WERI-Rb-1 (cell line): ENCODE measurements at regions not wholly inside any gene's neighbourhood (a gene's known extent, or its start where the extent isn't known, plus 50 kb on each side); places are given as distances from the start of the nearest gene placed in this dataset.

ENCODE experiments used
- DNase-seq: peaks from one replicate; pipeline ENCODE4 v3.0.0-alpha.2; 2020
- H3K27ac ChIP-seq: fragments of 250-450 bp; sonication (Bioruptor Pico); 2 replicates; pipeline ENCODE4 v1.5.1; 2020; ENCODE audit warnings: mild to moderate bottlenecking, moderate library complexity
- H3K27me3 ChIP-seq: fragments of 250-450 bp; sonication (Bioruptor Pico); 2 replicates; pipeline ENCODE4 v1.5.1; 2021; ENCODE audit warnings: mild to moderate bottlenecking, low read depth, moderate library complexity; ENCODE audit not compliant: insufficient read depth, severe bottlenecking
- H3K36me3 ChIP-seq: fragments of 250-450 bp; sonication (Bioruptor Pico); 2 replicates; pipeline ENCODE4 v1.5.1; 2020; ENCODE audit warnings: mild to moderate bottlenecking, moderate library complexity
- H3K4me3 ChIP-seq: 2 replicates; pipeline ENCODE4 v1.5.1; 2011; ENCODE audit warnings: low read depth, mild to moderate bottlenecking, control low read depth, low read length
- H3K9me3 ChIP-seq: fragments of 250-450 bp; sonication (Bioruptor Pico); 2 replicates; pipeline ENCODE4 v1.5.1; 2021; ENCODE audit warnings: mild to moderate bottlenecking, moderate library complexity; ENCODE audit not compliant: severe bottlenecking
- TF ChIP-seq, protein P1 (sequence below): IDR thresholded peaks from 2 replicates; pipeline ENCODE4 v1.5.1; 2011; ENCODE audit warnings: low read depth, mild to moderate bottlenecking, control low read depth, inconsistent platforms, low read length

GRCh38 chr2:236964291-236964690 lies 121.4 kb upstream of the COPS8 start:
- no peaks in the 10 kb centered on the region for H3K27me3 ChIP-seq
- no peaks in the 10 kb centered on the region for H3K36me3 ChIP-seq
- TF ChIP-seq, protein P1, sequence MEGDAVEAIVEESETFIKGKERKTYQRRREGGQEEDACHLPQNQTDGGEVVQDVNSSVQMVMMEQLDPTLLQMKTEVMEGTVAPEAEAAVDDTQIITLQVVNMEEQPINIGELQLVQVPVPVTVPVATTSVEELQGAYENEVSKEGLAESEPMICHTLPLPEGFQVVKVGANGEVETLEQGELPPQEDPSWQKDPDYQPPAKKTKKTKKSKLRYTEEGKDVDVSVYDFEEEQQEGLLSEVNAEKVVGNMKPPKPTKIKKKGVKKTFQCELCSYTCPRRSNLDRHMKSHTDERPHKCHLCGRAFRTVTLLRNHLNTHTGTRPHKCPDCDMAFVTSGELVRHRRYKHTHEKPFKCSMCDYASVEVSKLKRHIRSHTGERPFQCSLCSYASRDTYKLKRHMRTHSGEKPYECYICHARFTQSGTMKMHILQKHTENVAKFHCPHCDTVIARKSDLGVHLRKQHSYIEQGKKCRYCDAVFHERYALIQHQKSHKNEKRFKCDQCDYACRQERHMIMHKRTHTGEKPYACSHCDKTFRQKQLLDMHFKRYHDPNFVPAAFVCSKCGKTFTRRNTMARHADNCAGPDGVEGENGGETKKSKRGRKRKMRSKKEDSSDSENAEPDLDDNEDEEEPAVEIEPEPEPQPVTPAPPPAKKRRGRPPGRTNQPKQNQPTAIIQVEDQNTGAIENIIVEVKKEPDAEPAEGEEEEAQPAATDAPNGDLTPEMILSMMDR = no peak
- no peaks in the 10 kb centered on the region for H3K9me3 ChIP-seq
- no peak overlapping the region for H3K27ac ChIP-seq
- no peak for DNase-seq
- H3K4me3 ChIP-seq = no peak overlapping the region

GRCh38 chr2:236965021-236965840 lies 120.5 kb upstream of the COPS8 start:
- H3K4me3 ChIP-seq = no peak overlapping the region
- no peaks in the 10 kb centered on the region for H3K9me3 ChIP-seq
- no peaks in the 10 kb centered on the region for H3K36me3 ChIP-seq
- no peak overlapping the region for H3K27ac ChIP-seq
- no peaks in the 10 kb centered on the region for H3K27me3 ChIP-seq
- DNase-seq = no peak
- TF ChIP-seq, protein P1 = no peak

DNA sequence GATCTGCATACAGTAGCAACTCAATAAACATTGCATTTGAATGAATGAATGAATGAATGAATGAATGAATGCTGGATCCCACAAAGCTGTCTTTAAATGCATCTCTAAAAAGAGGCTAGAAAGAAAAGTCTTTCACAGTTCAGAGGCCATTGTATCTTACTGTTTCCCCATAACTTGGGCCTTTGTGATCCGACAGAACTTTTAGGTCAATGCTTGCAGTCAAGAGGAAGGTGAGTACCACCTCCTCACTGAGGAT lies 119.9 kb upstream of the COPS8 start:
- Histone ChIP-seq H3K9me3 (no peaks in the 10 kb centered on the region), H3K36me3 (no peaks in the 10 kb centered on the region), H3K4me3 (no peak overlapping the region), H3K27me3 (no peaks in the 10 kb centered on the region), H3K27ac (no peak overlapping the region)
- TF ChIP-seq, protein P1 = no peak
- DNase-seq = no peak

DNA sequence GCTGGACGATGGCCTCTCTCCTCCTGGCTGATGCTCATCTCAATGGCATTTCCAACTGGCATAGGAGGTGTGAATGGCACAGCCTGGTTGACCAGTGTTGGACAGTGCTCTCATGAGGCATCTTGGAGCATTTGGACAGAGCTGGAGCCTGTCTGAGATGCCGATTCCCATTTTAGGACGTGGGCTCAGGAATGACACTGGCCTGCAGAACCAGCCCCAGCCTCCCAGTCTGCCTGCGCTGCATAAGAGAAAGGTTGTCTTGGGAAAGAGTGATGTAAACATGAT lies 118.2 kb upstream of the COPS8 start:
- no peaks in the 10 kb centered on the region for H3K36me3 ChIP-seq
- no peak overlapping the region for H3K27ac ChIP-seq
- H3K4me3 ChIP-seq = no peak overlapping the region
- H3K27me3 ChIP-seq = no peaks in the 10 kb centered on the region
- TF ChIP-seq, protein P1 = no peak
- no peak for DNase-seq
- no peaks in the 10 kb centered on the region for H3K9me3 ChIP-seq

DNA sequence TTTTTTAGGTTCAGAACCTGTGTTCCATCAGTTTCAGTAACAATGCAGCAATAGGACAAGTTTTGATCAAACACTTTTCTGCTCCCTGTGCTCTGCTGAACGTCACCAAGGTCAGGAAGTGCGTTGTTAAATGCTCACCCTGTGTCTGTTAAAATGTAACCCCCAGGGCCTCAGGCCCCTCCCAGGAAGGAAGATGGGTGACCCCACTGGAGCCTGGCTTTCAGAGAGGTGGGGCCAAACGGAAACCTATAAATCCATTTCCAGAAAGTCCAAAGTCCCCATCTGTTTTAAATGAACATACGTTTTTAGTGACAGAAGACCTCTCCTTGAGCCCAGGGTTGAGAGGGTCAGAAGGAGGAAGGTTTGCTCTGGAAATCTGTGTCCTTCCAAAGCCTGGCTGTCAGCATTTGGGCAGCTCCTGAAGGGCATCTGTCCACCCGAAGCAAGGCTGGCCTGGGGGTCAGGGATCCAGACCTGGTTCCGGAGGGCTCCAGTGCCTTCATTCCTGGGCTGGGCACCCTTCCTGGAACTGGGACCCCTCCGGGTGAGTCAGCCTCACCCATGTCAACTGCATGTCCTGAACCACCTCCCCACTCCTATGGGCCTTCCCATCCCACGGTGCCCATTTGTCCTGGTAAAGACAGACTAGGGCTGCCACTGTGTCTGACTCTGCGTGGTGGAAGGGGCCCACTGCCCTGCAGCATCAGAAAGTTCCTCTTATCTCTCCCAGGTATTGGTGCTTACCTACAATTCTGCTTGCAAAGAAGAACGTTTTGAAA lies 117.4 kb upstream of the COPS8 start:
- H3K4me3 ChIP-seq = no peak overlapping the region
- no peaks in the 10 kb centered on the region for H3K9me3 ChIP-seq
- H3K36me3 ChIP-seq = no peaks in the 10 kb centered on the region
- H3K27me3 ChIP-seq = no peaks in the 10 kb centered on the region
- no peak for DNase-seq
- TF ChIP-seq, protein P1 = no peak
- no peak overlapping the region for H3K27ac ChIP-seq
